Right lobe of liver (tissue), 4 donors: ENCODE measurements at regions not wholly inside any gene's neighbourhood (a gene's known extent, or its start where the extent isn't known, plus 50 kb on each side); places are given as distances from the start of the nearest gene placed in this dataset.

ENCODE experiments used
- CTCF ChIP-seq, 4 donors: fragments of 200-600 bp in 3 of 4; fragments of 450-650 bp in 1 of 4; IDR thresholded peaks; one replicate each; pipeline versions ENCODE4 v1.5.1 to v1.8.0; 2016 to 2022; ENCODE audit warnings: antibody characterized with exemption in 4 of 4, mild to moderate bottlenecking in 2 of 4
- POLR2A ChIP-seq: fragments of 450-650 bp; IDR thresholded peaks from one replicate; pipeline ENCODE4 v1.6.1; 2017; ENCODE audit warnings: antibody characterized with exemption, mild to moderate bottlenecking
- donor health status: DM: no; HTN: no; CAD: no.
- donor health status: DM: no; HTN: no; CAD: no.
- donor health status: DM: no; HTN: yes; CAD: no.

GRCh38 chr13:80705371-80706163 is 364.6 kb upstream of the SPRY2 start:
- TF ChIP-seq POLR2A (no peak), CTCF (IDR thresholded peaks at IDR 0.05) (no peak)
